GM21390 (cell line): ENCODE measurements at regions not wholly inside any gene's neighbourhood (a gene's known extent, or its start where the extent isn't known, plus 50 kb on each side); places are given as distances from the start of the nearest gene placed in this dataset.

ENCODE experiments used
- ATAC-seq: cut with Tn5 transposase; IDR thresholded peaks from one replicate; pipeline ENCODE4 v1.9.1; 2021; ENCODE audit not compliant: unreplicated experiment

DNA sequence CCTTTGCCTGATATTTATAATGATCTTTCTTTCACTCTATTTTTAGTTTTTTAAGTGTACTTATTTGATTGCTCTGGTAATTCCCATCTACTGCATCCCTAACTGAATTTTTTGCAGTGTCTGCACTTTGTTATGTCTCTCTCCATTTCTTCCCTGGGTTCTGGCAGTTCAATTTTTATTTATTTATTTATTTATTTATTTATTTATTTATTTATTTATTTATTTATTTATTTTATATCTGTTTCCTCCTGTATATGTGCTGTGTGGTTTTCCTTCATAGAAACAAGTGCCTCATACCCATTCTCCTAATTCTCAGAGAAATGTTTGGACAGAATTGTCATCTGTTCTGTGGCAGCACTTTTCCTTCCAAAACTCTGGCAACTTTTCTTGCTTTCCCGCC lies 2370.8 kb upstream of the WWC1 start:
- ATAC-seq, result no peak

DNA sequence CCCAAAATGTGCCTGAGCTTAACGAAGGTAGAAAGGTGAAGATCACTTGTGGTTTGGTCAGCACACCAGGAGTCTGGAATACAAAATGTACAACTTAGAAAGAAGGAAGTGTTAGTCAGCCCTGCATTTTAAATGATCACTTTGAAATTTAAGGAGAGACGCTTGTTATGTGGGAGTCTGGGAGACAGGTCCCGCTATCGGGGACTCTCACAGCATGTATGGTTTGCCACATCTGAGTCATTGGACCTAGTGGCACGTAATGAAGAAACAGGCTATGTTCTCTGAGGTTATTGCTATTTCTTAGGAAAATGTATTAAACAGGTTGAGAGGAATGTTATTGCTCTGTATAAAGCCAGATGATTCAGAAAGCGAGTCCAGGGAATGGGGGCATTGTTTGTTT lies 2362.5 kb upstream of the WWC1 start:
- ATAC-seq, result no peak

DNA sequence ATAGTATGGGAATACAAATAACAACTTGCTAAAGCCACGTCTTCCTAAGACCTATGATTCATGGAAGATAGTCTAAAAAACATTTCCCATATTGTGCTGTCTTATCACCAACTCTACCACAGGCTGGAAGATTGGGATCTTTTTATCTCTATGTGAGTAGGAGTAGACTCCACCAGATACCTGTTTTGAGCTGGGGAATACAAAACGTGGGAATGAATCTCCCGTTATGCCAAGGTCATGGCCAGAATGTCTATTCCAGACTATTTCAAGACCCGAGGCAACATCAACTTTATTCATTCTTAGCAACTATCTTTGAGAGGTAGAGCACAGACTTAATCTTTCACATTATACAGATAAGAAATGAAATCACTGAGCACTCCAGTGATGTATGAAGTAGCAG lies 2350.9 kb upstream of the WWC1 start:
- ATAC-seq, result no peak

DNA sequence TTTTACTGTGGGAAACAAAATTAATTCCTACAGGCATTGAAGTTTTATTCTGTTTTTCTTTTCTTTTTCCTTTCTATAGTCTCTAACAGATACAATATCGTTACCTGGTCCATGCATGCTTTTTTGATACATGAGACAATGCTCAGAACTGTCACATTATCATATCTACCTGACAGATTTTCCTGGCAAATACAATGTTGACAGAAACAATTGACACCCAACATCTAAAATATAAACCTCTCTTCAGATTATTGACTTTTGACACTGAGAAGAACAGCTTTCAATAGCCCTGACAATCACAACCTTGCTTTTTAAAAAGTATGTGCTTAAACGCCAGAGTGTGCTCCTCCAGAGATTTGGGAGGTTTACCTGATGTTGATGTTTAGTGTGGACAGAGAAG lies 2334.6 kb upstream of the WWC1 start:
- no peak for ATAC-seq

DNA sequence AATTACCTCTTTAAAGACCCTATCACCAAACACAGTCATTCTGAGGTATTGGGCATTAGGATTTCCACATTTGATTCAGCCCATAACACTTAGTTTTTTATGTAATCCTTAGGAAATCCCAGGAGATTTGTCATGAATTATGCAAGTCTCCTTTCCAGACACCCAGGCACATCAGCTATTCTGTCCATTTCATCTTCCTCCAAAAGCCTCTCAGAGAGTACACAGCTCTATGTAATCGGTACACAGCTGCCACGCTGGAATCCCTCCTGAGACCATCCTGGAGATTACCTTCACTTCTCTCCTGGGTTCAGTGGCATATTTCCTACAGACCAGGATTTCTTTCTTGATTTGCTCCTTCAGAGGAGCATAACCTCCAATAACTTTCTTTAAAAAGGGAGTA lies 2309.8 kb upstream of the WWC1 start:
- ATAC-seq, result no peak

DNA sequence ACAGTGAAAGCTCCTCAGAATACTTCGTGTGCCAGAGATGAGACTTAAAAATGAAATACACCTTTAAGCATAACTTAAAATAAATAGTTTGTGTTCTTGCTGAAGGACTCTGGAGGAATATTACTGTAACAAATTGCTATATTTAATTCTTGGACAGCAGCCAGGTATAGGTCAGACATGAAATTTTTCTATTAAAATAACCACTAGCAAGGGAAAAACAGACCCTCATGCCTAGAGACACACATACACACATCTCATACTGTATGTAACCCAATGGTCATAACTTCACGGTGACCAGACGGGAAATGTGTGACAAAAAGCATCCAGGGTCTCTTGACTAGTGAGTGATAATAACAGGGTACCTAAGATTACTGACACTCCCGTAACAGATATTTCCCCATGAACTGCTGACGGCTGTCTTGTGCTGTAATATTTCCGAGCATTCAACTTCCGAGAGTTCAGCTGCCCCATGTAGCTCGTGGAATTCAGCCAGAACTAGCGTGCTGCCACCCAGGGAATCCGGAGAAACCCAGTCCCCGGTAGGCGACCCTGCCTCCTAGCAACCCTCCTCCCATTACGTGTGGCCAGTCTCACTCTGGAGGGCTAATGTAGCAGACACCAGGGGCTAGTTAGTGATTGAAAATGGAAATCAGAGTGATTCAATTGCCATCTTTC lies 2295.1 kb upstream of the WWC1 start:
- no peak for ATAC-seq

DNA sequence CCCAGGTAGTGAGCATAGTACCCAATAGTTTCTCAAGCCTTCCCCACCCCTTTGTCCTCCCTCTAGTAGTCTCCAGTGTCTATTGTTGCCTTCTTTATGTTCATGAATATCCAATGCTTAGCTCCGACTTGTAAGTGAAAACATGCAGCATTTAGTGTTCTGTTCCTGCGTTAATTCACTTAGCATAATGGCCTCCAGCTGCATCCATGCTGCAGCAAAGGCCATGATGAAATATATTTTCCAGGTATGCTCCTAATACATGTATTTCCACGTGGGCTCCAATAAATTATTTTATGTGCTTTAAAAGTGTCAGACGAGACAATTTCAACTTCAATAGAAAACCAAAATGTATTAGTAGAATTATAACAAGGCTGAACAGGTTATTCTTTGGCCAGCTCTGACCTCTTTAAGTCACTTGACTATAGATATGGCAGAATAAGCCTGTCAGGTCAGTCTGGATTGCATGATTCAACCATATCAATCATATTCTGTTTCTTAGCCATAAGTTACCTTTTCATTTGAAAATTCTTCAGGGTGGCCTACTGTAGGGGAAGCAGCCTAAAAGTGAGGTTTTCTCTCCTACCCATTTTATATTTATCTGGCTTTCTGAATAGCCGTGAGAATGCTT lies 2291.6 kb upstream of the WWC1 start:
- no peak for ATAC-seq

DNA sequence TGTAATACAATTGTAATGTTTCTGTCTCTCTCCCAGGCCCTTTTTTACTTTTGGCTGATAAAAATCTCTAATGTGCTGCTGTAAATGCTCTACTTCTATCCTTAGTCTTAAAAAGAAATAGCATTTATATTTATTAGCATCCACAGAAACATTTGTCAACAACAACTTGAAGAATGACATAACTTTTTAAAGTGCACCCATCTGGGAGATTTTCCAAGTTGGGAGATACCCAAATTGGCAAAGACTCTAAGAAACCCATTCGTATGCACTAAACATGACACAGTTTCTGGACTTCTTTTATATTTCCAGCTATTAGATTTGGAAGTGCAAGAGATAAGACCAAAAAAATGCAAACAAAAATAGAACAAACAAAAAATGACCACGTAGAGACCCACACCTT lies 2287.4 kb upstream of the WWC1 start:
- no peak for ATAC-seq

DNA sequence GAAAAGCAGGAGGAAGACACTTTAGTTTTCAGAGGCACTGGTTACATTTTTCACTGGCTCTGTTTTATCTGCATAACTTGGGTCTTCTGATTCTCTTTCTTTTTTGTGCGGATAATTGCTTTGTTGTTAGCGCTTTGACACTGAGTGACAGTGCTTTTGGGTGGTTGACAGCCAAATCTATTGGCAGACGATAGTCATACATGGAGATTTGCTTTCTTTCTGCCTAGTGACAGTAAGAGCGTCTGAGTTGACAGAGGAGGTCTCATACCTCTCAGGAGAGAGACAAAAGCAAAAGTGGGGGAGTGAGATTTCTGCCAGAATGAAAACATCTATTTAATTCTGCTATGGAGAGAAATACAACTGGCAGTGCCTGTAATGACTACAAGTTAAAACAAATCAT lies 2278.0 kb upstream of the WWC1 start:
- no peak for ATAC-seq

DNA sequence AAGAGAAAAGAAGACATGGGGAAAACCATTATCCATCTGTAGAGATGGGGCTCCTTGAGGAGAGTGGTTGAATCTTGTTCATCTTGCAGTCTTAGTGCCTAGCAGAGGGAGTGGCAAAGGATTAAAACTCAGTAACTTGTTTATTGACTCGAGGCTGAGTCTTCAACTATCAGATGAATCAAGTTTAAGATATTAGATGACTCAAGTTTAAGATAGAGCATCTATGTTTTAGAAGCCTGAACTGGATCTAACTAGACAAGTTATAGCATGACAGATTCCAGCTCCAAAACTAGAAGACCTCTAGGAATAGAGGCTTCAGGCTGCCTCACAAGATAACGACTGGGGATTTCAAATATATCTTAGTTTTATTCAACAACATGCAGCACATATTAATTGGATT lies 2277.2 kb upstream of the WWC1 start:
- ATAC-seq, result no peak

DNA sequence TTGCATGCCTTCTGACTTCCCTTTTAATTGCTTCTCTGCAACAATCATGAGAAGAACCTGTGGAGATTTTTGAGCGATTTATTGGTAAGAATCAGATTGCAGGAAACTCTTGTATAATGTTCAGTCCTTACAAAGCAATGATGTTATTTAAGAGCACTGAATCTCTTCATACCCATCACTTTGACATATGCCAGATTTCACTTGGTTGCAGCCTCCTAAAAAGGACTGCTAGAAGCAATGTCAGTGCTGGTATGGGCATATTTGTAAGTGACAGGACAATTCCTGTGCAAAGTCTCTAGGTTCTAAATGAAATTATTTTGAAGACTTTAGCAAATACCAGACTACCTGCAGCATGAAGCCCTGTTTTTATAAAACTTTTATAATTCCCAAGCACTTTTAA lies 2272.7 kb upstream of the WWC1 start:
- ATAC-seq, result no peak

DNA sequence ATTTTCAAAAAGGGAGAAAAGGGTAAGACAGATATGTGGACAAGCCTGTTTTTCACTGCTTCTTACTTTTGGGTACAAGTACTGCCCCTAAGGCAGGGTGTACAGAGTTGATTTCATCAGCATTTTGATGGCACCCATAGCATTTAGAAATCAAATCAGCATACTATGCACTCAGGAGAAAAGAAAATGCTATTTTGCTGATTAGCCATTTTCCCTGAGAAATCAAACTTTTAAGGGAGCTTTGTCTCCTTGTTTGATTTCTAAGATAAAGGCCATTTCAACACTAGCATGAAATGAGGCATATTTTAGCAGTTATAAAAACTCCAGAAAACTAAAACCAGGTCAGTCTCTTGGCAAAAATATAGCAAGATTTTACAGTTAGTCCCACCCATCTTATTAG lies 2269.4 kb upstream of the WWC1 start:
- ATAC-seq, result no peak

DNA sequence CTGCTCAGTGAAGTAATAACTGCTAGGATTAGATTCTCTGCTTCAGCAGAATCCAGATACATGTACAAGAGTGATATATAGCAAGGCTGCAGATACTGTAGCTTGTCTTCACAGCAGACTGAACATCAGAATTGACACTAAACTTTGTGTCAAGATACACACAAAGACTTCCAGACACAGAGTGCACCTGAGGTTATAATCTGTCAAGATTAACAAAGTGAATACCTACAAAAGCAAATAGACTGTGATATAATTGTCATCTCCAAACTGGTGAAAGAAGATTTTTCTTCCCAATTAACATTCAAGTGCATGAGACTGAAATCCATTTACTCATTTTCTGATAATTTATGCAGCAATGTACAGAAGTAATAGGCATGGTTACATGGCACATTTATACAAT lies 2266.5 kb upstream of the WWC1 start:
- no peak for ATAC-seq

DNA sequence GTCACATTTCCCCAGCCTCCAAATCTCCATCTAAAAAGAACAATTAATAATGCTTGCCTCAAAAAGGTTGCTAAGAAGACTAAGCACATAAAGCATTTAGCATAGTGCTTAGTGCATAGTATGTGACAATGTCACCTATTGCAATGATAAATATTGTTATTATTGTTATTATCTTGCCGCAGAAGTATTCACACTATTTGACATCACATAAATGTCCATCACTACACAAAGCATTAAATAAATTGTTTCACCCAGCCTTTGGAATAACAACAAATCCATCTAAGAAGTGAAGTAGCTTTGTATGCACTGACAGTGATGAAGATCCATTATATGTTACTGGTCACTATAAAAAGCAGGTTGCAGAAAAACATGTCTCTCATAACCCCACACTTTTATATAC lies 2263.9 kb upstream of the WWC1 start:
- ATAC-seq, result no peak

DNA sequence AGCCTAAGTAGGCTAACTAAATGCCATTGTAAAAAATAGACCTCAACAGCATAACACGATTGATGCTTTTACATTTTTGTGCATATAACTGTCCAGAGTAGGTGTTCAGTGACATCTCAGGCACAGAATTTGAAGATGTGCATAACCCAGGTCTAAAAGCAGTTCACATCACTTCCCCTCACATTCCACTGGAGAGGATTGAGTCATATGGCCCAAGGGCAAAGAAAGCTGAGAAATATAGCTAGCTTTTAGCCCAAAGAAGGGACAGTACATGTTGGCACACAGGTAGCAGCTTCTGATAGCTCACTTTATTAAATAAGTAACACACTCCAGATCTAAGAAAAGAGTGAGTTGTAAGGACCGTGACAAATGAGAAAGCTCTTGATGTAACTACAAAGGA lies 2259.5 kb upstream of the WWC1 start:
- no peak for ATAC-seq

DNA sequence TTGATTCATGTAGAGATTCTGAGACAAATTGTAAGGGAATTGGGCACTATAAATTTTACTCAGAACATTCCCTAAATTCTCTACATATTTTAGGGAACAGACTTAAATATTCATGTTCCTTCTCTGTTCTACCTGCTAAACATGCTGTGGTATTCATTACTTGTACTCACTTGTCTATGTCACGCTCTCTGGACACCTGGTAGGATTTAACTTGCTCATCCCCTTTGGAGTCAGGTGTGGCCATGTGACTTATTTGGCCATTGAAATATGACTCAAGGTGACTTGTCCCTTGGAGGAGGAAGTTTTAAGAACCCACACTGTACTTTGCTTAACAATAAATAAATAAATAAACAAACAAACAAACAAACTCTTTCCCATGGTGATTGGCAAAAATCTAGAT lies 2258.8 kb upstream of the WWC1 start:
- no peak for ATAC-seq

DNA sequence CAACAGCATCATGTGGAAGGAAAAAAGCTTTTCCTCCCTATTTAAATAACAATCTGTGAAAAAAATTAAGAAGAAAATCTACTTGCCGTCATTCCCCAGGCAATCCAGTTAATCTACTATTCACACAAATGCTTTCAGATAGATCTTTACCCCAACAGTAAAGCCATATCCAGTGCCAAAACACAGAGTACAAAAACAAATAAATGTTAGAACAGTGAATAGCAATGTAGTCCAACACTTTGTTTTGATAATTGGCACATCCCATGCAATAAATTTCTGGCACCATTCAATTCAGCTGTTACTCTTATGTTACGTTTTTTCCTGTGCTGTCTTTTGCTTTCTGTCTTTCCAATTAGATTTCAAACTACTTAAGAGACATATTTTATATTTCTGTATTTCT lies 2245.5 kb upstream of the WWC1 start:
- no peak for ATAC-seq

DNA sequence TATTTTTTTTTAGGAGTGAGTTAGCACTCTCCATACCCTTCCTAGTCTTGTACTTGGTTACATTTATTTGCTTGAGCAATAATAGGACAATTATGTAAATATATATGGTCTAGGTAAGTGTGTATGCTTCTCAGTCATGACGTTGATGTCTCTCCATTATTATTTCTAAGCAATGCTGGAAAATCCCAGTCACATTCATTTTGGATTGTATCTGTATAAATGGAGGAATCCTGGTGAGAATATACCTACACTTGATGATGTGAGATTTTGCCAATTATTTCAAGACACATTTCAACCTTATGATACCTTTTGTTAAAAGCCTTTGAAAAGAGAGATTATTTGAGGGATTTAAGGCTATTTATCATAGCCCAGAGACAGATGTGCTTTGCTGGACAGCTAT lies 2244.5 kb upstream of the WWC1 start:
- no peak for ATAC-seq

DNA sequence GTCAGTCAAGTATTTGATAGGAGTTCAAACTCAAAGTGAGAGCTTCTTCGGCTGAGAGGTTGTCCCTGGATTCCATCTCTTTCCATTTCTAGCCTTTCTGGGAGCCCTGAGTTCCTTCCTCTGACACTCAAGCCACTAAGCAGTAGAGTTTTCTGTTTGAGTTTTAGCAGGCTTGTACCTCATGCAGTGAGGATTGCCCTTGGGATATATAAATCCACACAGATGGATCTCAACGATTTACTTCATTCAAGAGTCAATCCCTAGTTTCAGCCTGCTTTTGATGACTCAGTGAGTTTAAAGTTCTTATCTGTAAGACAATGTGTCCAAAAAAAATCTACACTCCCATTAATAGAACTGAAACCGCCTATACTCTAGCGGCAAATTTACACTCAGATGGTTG lies 2240.9 kb upstream of the WWC1 start:
- ATAC-seq, result no peak

DNA sequence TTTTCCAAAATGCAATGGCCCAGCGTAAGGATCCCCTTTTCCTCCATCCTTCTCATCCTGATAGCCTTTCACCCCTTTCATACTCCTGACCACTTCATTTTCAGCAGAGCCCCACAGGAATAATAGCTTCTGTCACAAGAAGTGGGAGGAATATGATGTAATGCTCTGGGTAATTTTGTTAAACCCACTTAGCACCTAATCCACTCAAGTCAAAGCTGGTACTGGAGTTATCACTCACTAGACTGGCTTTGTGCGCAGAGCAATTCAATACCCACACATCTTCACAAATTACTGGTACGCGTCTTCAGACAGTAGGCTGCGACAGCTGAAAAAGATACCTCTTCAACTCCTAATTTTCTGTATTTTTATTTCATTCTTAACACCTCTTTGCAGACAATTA lies 2232.8 kb upstream of the WWC1 start:
- ATAC-seq, result no peak

DNA sequence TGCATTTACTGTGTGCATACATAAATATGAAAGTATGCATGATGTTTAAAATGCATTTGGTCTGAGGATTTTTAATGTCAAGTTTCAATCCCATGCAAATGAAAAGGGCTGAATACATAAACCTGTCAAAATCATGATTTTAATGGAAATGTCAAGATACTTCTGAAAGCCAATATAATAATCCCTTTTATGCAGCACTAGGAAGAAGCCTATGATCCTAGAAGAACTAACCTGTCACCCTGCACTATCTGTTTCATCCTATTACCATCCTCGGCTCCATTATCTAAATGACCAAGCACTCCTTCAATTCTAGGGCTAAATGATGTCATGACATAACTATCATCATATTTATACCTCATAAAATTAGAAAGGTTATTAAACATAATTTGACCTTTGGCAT lies 2229.4 kb upstream of the WWC1 start:
- ATAC-seq, result no peak

DNA sequence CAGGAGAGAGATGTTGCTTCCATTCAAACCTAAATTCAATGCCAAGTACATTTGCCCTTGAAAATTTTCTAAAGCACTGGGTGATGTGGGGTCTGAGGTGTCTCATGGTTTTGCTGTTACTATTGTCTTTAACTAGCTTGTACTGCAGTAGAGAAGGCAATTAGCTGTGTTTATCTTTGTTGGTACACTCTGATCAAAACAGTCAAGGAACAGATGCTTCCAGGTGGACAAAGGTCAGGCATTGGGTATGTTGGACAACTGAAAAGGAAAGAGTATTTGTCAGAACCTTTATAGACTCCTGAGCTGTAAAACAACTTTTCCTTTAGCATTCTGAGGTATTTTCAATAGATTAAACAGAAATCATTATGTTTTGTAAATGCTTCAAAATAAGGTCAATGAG lies 2228.7 kb upstream of the WWC1 start:
- ATAC-seq, result no peak

DNA sequence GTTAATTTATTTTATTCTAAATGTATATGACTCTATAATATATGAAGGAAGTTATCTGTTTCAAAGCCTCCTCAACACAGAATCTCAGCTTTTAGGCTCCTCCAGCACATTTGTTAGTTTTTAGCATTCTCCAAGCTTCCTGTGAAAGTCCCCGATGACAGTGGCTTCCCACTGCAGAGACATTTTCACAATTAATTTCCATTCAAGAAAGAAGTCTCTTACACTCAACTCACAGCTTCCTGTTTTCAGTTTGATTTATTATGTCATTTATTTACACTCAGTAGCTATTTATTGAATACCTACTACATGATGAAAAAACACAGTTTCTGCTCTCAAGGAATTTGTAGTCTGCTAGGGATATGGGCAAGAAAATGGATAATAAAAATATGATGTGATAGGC lies 2228.2 kb upstream of the WWC1 start:
- no peak for ATAC-seq
